ENCODE measurements at regions not wholly inside any gene's neighbourhood (a gene's known extent, or its start where the extent isn't known, plus 50 kb on each side); places are given as distances from the start of the nearest gene placed in this dataset.

DNA sequence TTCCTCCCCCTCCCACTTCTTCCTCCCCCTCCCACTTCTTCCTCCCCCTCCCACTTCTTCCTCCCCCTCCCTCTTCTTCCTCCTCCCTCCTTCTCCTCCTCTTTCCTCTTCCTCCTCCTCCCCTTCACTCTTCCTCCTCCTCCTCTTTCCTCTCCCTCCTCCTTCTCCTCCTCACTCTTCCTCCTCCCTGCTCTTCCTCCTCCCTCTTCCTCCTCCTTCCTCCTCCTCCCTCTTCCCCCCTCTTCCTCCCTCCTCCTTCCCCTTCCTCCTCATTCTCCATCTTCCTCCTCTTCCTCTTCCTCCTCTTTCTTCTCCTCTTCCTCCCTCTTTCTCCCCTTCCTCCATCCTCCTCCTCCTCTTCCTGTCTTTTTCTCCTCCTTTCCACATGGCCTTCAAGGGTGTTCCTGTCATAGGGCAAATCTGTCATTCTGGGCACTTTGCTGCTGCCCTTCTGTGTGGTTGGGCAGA is 111.4 kb downstream of the PHETA1 start:
- TF ChIP-seq POLR2A (IDR thresholded peaks at IDR 0.05): no peak
- TF ChIP-seq, protein P1, sequence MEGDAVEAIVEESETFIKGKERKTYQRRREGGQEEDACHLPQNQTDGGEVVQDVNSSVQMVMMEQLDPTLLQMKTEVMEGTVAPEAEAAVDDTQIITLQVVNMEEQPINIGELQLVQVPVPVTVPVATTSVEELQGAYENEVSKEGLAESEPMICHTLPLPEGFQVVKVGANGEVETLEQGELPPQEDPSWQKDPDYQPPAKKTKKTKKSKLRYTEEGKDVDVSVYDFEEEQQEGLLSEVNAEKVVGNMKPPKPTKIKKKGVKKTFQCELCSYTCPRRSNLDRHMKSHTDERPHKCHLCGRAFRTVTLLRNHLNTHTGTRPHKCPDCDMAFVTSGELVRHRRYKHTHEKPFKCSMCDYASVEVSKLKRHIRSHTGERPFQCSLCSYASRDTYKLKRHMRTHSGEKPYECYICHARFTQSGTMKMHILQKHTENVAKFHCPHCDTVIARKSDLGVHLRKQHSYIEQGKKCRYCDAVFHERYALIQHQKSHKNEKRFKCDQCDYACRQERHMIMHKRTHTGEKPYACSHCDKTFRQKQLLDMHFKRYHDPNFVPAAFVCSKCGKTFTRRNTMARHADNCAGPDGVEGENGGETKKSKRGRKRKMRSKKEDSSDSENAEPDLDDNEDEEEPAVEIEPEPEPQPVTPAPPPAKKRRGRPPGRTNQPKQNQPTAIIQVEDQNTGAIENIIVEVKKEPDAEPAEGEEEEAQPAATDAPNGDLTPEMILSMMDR (IDR thresholded peaks at IDR 0.05): no peak
- no peak for TF ChIP-seq POLR2AphosphoS5 (IDR thresholded peaks at IDR 0.05)

Data from transverse colon (tissue), 4 donors.